ENCODE measurements at regions not wholly inside any gene's neighbourhood (a gene's known extent, or its start where the extent isn't known, plus 50 kb on each side); places are given as distances from the start of the nearest gene placed in this dataset.
"Not testable (repeated sequence)": the region's sequence is repeated elsewhere in the genome, so short reads cannot be mapped to it uniquely, and the experiment has no call there.

DNA sequence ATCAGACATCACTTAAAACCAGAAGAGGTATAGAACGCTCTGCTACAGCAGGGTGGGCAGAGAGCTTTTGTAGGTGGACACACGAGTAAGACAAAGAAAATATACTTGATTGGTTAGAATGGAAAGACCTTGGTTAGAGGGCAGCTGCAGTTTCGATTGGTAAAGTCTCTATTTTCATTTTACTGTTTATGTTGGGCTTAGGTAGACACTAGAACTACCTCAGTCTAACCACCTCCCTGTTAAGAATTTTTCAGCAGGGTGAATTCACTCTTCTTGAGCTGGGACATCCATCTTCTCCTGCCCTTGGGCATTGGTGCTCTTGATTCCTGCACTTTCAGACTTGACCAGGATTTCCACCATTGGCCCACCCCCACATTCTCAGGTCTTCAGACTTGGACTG, 116.3 kb downstream of the BASP1 start:
- DNase-seq = no peak
- Mint-ChIP-seq H3K4me3 (no peak overlapping the region), H3K9me3 (peaks cover 29% of the 10 kb centered on the region), H3K36me3 (ENCODE audit: low read depth) (no peaks in the 10 kb centered on the region), H3K27me3 (no peaks in the 10 kb centered on the region), H3K27ac (no peak overlapping the region), H3K4me1 (no peaks in the 10 kb centered on the region)
- POLR2A ChIA-PET = no interaction called here
- intact Hi-C loops (cut with micrococcal nuclease) = no loop called here
- CTCF ChIA-PET = no interaction called here
- no peak for TF ChIP-seq CTCF (IDR thresholded peaks at IDR 0.05)
- ATAC-seq (ENCODE audit: low read depth) = no peak

- ATAC-seq (ENCODE audit: low read depth) = no peak
- ChIA-PET POLR2A (no interaction called here), CTCF (no interaction called here)
- no peaks in the 10 kb centered on the region for H3K4me1 Mint-ChIP-seq
- TF ChIP-seq CTCF (IDR thresholded peaks at IDR 0.05) = no peak
- H3K36me3 Mint-ChIP-seq (ENCODE audit: low read depth) = no peaks in the 10 kb centered on the region
- intact Hi-C loops (cut with micrococcal nuclease) = no loop called here
- H3K4me3 Mint-ChIP-seq = no peak overlapping the region
- no peak overlapping the region for H3K27ac Mint-ChIP-seq
- H3K27me3 Mint-ChIP-seq = no peaks in the 10 kb centered on the region
- peaks cover 28% of the 10 kb centered on the region for H3K9me3 Mint-ChIP-seq
- no peak for DNase-seq
Observed at GRCh38 chr5:17336054-17336453, 118.6 kb downstream of the BASP1 start.

GRCh38 chr5:17336723-17337122, 119.3 kb downstream of the BASP1 start:
- POLR2A ChIA-PET = not testable (repeated sequence)
- peaks cover 22% of the 10 kb centered on the region for H3K9me3 Mint-ChIP-seq

DNA sequence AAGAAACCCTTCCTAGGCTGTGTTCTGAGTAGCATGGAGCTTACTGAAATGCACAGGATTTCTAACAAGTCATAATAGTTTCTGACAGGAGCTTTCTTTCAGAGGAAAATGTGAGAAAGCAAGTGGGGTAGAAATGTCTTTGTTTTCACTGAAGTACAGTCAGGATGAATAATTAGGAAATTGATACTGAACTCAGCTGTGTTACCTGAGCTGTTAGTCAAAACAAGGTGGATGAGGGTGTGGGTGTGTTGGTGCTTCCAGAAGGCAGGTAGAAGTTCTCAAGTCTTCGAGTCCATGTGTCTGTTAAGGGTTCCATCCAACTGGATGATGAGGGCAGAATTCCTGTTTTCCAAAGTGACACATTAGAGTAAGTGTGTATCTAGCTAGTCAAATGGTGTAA, 122.4 kb downstream of the BASP1 start:
- H3K36me3 Mint-ChIP-seq (ENCODE audit: low read depth) = no peaks in the 10 kb centered on the region
- no peak for TF ChIP-seq CTCF (IDR thresholded peaks at IDR 0.05)
- H3K27me3 Mint-ChIP-seq = no peaks in the 10 kb centered on the region
- ChIA-PET POLR2A (interaction anchor here (0.7 kb wide), 1 partner anchor 90 kb away, joined by 3 read pairs; no protein-coding TSS in a partner anchor), CTCF (no interaction called here)
- intact Hi-C loops (cut with micrococcal nuclease) = no loop called here
- H3K9me3 Mint-ChIP-seq = peaks cover 12% of the 10 kb centered on the region
- no peak for DNase-seq
- no peak for ATAC-seq (ENCODE audit: low read depth)
- no peak overlapping the region for H3K27ac Mint-ChIP-seq
- H3K4me1 Mint-ChIP-seq = peaks cover 12% of the 10 kb centered on the region
- H3K4me3 Mint-ChIP-seq = no peak overlapping the region

More at GRCh38 chr5:17336723-17337122, 119.3 kb downstream of the BASP1 start:
- H3K4me3 Mint-ChIP-seq; DNase-seq; CTCF ChIA-PET; H3K27me3 Mint-ChIP-seq; intact Hi-C loops (cut with micrococcal nuclease); H3K27ac Mint-ChIP-seq; H3K4me1 Mint-ChIP-seq; H3K36me3 Mint-ChIP-seq (ENCODE audit: low read depth); ATAC-seq (ENCODE audit: low read depth): not testable (repeated sequence)

DNA sequence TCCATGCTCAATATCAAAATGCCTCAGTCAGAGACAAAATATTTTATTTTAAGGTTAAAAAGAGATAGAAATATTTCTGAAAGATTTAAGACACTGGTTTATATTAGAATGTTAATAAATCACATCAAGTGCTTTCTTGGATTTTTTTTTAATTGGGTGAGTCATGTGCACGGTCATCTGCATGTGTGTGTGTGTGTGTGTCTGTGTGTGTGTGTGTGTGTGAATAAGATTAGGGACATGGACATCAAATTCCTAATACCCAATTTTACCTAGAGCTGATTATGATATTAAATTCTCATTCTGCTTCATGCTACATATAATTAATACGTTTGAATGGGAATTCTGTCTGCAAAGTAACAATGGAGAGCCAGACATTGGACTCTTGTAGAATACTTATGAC, 122.9 kb downstream of the BASP1 start:
- Mint-ChIP-seq H3K9me3 (peaks cover 9% of the 10 kb centered on the region), H3K27me3 (no peaks in the 10 kb centered on the region), H3K4me3 (no peak overlapping the region), H3K36me3 (ENCODE audit: low read depth) (no peaks in the 10 kb centered on the region), H3K4me1 (peaks cover 12% of the 10 kb centered on the region), H3K27ac (no peak overlapping the region)
- ChIA-PET CTCF (no interaction called here), POLR2A (no interaction called here)
- no peak for TF ChIP-seq CTCF (IDR thresholded peaks at IDR 0.05)
- ATAC-seq (ENCODE audit: low read depth) = no peak
- intact Hi-C loops (cut with micrococcal nuclease) = no loop called here
- DNase-seq = no peak

DNA sequence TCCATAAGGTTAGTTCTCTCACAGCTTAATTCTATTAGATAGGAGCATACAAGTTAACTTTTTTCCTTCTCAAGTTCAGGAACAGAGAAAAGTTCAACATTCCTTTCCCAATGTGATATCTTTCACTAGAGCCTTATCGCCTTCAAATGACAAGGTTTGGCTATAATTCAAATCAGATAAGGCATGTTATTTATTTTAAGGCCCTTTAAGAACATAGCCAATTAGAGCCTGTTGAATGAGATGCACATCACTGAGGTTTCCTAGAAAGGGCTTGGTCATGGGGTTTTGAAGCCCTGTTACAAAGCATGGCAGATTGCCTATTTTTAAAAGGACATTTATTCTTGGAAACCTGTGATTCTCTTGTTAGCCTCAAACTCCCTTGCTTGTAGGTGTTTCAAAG, 123.4 kb downstream of the BASP1 start:
- ChIA-PET CTCF (no interaction called here), POLR2A (no interaction called here)
- Mint-ChIP-seq H3K27me3 (no peaks in the 10 kb centered on the region), H3K4me1 (peaks cover 12% of the 10 kb centered on the region), H3K36me3 (ENCODE audit: low read depth) (no peaks in the 10 kb centered on the region), H3K4me3 (no peak overlapping the region), H3K27ac (no peak overlapping the region), H3K9me3 (peaks cover 7% of the 10 kb centered on the region)
- DNase-seq = no peak
- no peak for TF ChIP-seq CTCF (IDR thresholded peaks at IDR 0.05)
- ATAC-seq (ENCODE audit: low read depth) = no peak
- intact Hi-C loops (cut with micrococcal nuclease) = no loop called here

All from activated B cell treated with CpG ODN at 0.5 μM for 24 hours (primary cell).